Heart right ventricle (tissue), 16 donors: ENCODE measurements at regions not wholly inside any gene's neighbourhood (a gene's known extent, or its start where the extent isn't known, plus 50 kb on each side); places are given as distances from the start of the nearest gene placed in this dataset.
"Not testable (repeated sequence)": the region's sequence is repeated elsewhere in the genome, so short reads cannot be mapped to it uniquely, and the experiment has no call there.

Source experiments
- ATAC-seq, 8 donors: fragments of 200-7000 bp; cut with Tn5 transposase; one replicate each; pipeline ENCODE4 v1.9.1; 2020; ENCODE audit warnings: mild to moderate bottlenecking in 8 of 8, moderate library complexity in 8 of 8, moderate number of reproducible peaks in 1 of 8
- DNase-seq, 2 donors: peaks; one replicate each; pipeline ENCODE4 v3.0.0-alpha.2; 2020
- H3K27ac ChIP-seq, 10 donors: fragments of 200-600 bp; sonication (generic) in 2 of 10; one replicate each; pipeline versions ENCODE4 v1.5.0 to v1.8.0; 2020 to 2022; ENCODE audit warnings: mild to moderate bottlenecking in 3 of 10
- H3K27me3 ChIP-seq, 7 donors: fragments of 200-600 bp; one replicate each; pipeline ENCODE4 v1.8.0; 2021 to 2022; ENCODE audit warnings: mild to moderate bottlenecking in 2 of 7
- H3K36me3 ChIP-seq, 9 donors: fragments of 200-600 bp; sonication (generic) in 1 of 9; one replicate each; pipeline versions ENCODE4 v1.5.0 to v1.8.0; 2020 to 2022; ENCODE audit warnings: mild to moderate bottlenecking in 2 of 9
- H3K4me1 ChIP-seq, 9 donors: fragments of 200-600 bp; sonication (generic) in 1 of 9; one replicate each; pipeline versions ENCODE4 v1.5.0 to v1.8.0; 2020 to 2022; ENCODE audit warnings: mild to moderate bottlenecking in 4 of 9
- H3K4me3 ChIP-seq, 10 donors: fragments of 200-600 bp; sonication (generic) in 2 of 10; one replicate each; pipeline versions ENCODE4 v1.5.0 to v1.8.0; 2020 to 2022; ENCODE audit warnings: mild to moderate bottlenecking in 7 of 10, moderate library complexity in 2 of 10
- H3K9me3 ChIP-seq, 11 donors: fragments of 200-600 bp in 10 of 11; sonication (generic) in 2 of 11; one replicate each; pipeline versions ENCODE4 v1.5.0 to v1.8.0; 2013 to 2022; ENCODE audit warnings: mild to moderate bottlenecking in 2 of 11, control low read depth in 1 of 11, moderate library complexity in 1 of 11
- WGBS, 2 donors: extraction: QIAGEN DNeasy Blood & Tissue Kit; methylation state at CpG; one replicate each; pipeline ENCODE4 v1.1.7; 2013; ENCODE audit warnings: inconsistent platforms in 1 of 2; 5-methylcytosine and 5-hydroxymethylcytosine counted together
- intact Hi-C, 10 donors: fragments of 100-400 bp; cut with DNase I; formaldehyde crosslinking; loops; one replicate each; pipeline versions ENCODE4 v1.11.1 to v1.14.2; 2022
- TF ChIP-seq, protein P1 (sequence below), 9 donors: fragments of 200-600 bp; sonication (generic) in 2 of 9; IDR thresholded peaks; one replicate each; pipeline versions ENCODE4 v1.5.0 to v1.8.0; 2021 to 2022; ENCODE audit warnings: antibody characterized with exemption in 9 of 9, mild to moderate bottlenecking in 5 of 9, moderate library complexity in 1 of 9
- donor health status: Arrhythmogenic right ventricular cardiomyopathy.
- donor health status: ischemic (EF 13 %, LVEDD 7.1; RV severe dilation, severe dysfunction).
- donor health status: healthy with polysubstance abuse.
- donor health status: DM: no; HTN: yes; CAD: no.
- donor health status: DM: no; HTN: no; CAD: no.
- donor health status: ischemic (EF 25% LVEDD 6.9; RV normal size, moderate dysfunction).
- donor health status: ischemic (EF 25% LVEDD 5.7; RV mildly dilated, moderate dysfunction).
- donor health status: healthy.
- donor health status: DM: yes; HTN: yes; CAD: no.
- donor health status: Ischemic cardiomyopathy.
- donor health status: ischemic (EF 35%, LVEDD 5.7; RV mildly dilated, moderate dysfunction).
- donor health status: nonischemic (EF 11% LVEDD 7.7; RV severe dilation, severe dysfunction).
- donor health status: DM: yes; HTN: yes; CAD: no.
- donor health status: PGD.
- donor health status: ischemic (EF 29% LVEDD 5.4; RV normal size, mild dysfunction).
- donor health status: nonischemic (EF 23%, LVEDD 6.1; RV moderate dilation, normal function).

DNA sequence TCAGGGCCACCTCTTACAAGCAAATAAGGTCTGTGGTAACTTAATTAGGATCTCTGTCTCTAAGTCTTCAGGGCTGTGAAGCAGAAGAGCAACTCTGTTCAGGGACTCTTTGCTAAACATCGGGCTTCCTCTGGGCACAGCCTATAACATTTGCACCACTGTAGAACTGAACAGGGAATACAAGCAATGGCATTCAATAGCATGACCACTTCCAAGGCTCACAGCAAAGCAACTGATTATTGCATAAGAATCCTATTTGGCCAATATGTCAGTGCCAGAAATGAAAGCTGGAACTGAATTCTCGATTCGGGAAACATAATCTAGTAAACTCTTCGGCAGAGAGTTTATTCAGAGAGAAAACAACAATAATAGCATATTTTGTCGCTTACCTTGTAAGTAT is 92.2 kb upstream of the AMZ2 start:
- DNase-seq (no peak), ATAC-seq (no peak)
- TF ChIP-seq, protein P1, sequence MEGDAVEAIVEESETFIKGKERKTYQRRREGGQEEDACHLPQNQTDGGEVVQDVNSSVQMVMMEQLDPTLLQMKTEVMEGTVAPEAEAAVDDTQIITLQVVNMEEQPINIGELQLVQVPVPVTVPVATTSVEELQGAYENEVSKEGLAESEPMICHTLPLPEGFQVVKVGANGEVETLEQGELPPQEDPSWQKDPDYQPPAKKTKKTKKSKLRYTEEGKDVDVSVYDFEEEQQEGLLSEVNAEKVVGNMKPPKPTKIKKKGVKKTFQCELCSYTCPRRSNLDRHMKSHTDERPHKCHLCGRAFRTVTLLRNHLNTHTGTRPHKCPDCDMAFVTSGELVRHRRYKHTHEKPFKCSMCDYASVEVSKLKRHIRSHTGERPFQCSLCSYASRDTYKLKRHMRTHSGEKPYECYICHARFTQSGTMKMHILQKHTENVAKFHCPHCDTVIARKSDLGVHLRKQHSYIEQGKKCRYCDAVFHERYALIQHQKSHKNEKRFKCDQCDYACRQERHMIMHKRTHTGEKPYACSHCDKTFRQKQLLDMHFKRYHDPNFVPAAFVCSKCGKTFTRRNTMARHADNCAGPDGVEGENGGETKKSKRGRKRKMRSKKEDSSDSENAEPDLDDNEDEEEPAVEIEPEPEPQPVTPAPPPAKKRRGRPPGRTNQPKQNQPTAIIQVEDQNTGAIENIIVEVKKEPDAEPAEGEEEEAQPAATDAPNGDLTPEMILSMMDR (IDR thresholded peaks at IDR 0.05): no peak
- intact Hi-C loops: no loop called here
- Histone ChIP-seq H3K36me3 (no peaks in the 10 kb centered on the region), H3K27ac (no peak overlapping the region), H3K4me3 (no peak overlapping the region), H3K9me3 (no peaks in the 10 kb centered on the region), H3K27me3 (no peaks in the 10 kb centered on the region), H3K4me1 (peaks cover 0 to 3% (median 0%) of the 10 kb centered on the region in 9 donors)
- WGBS, 2 donors: 91 to 92% methylated on average over 5 of the region's 5 CpGs

DNA sequence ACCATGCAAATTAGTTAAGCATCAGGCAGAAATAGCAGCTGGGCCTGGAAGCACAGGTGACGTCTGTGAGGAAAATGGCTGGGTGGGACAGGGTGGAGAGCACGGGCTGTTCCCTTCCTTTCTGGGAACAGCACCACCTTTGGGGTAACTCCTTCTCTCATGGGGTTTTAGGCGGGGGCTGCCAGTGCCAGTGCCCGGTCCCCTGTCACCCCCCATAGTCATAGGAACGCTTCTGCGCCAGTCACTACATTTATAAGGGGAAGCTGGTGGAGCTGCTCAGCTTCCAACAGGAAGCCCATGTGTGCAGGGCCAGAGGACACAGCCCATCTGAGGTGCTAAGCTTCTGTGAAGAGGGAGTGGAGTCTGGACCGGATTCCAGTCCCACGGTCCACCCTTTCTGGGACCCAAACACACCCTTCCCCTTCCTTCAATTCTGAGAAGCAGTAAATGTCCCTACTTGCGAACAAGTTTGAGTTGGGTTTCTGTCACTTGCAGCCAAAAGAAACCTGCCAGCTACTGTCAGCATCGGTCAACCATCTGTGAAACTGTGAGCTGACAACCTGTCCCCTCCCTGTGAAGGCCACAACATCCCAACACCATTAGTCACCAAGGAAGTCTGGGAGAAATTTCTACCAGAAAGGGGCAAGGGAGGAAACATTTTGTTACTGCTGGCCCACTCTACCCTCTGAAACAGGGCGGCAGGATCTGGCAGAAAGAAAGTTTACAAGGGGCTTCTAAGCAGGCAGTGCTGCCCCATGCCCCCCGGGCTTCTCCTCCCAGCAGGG is 86.0 kb upstream of the AMZ2 start:
- Histone ChIP-seq H3K9me3 (no peaks in the 10 kb centered on the region), H3K27me3 (no peaks in the 10 kb centered on the region), H3K36me3 (no peaks in the 10 kb centered on the region), H3K27ac (peak overlapping the region in 9 of 10 donors; percentile 73 to 96 (median 86)), H3K4me3 (no peak overlapping the region), H3K4me1 (peaks cover 0 to 33% (median 3%) of the 10 kb centered on the region in 9 donors)
- intact Hi-C loops: loop anchor here in 1 of 10 donors (5.0 kb wide), 1 partner anchor 115 kb away; no protein-coding TSS in a partner anchor
- DNase-seq (peak; percentile 20 to 30), ATAC-seq (peak; percentile 71 to 94 (median 91))
- 65 to 66% methylated on average over 12 of the region's 12 CpGs for WGBS, 2 donors
- TF ChIP-seq, protein P1 (IDR thresholded peaks at IDR 0.05): no peak

DNA sequence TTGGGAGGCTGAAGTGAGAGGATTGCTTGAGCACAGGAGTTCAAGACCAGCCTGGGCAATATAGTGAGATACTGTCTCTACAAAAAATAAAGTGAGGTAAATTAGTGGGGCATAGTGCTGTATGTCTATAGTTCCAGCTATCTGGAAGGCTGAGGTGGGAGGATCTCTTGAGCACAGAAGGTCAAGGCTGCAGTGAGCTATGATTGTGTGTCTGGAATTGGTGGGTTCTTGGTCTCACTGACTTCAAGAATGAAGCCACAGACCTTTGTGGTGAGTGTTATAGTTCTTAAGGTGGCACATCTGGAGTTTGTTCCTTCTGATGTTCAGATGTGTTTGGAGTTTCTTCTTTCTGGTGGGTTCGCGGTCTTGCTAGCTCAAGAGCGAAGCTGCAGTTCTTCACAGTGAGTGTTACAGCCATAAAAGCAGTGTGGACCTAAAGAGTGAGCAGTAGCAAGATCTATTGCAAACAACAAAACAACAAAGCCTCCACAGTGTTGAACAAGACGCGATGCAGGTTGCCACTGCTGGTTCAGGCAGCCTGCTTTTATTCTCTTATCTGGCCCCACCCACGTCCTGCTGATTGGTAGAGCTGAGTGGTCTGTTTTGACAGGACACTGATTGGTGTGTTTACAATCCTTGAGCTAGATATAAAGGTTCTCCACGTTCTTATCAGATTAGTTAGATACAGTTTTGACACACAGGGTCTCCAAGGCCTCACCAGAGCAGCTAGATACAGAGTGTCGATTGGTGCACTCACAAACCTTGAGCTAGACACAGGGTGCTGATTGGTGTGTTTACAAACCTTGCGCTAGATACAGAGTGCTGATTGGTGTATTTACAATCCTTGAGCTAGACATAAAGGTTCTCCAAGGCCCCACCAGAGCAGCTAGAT is 79.3 kb upstream of the AMZ2 start:
- Histone ChIP-seq H3K4me1 (peaks cover 0 to 11% (median 0%) of the 10 kb centered on the region in 9 donors), H3K4me3 (peak overlapping the region in 2 of 10 donors; percentile 43 to 44)
- H3K36me3 ChIP-seq, H3K9me3 ChIP-seq, ATAC-seq, H3K27ac ChIP-seq, intact Hi-C loops, DNase-seq, H3K27me3 ChIP-seq: not testable (repeated sequence)
- 72 to 73% methylated on average over 9 of the region's 9 CpGs for WGBS, 2 donors

DNA sequence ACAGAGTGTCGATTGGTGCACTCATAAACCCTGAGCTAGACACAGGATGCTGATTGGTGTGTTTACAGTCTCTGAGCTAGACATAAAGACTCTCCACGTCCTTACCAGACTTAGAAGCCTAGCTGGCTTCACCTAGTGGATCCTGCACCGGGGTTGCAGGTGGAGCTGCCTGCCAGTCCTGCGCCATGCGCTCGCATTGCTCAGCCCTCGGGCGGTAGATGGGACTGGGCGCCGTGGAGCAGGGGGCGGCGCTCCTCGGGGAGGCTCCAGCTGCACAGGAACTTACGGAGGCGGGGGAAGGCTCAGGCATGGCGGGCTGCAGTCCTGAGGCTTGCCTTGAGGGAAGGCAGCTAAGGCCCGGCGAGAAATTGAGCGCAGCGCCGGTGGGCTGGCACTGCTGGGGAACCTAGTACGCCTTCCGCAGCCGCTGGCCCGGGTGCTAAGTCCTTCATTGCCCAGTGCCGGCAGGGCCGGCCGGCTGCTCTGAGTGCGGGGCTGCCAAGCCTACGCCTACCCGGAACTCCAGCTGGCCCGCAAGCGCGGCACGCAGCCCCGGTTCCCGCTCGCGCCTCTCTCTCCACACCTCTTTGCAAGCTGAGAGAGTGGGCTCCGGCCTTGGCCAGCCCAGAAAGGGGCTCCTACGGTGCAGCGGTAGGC is 78.5 kb upstream of the AMZ2 start:
- WGBS, 2 donors: 89 to 90% methylated on average over 42 of the region's 42 CpGs
- ATAC-seq, intact Hi-C loops, H3K36me3 ChIP-seq, DNase-seq, H3K27me3 ChIP-seq, H3K9me3 ChIP-seq: not testable (repeated sequence)
- peak overlapping the region in 3 of 10 donors; percentile 31 to 62 (median 53) for H3K27ac ChIP-seq
- peak overlapping the region in 6 of 10 donors; percentile 10 to 51 (median 39) for H3K4me3 ChIP-seq
- H3K4me1 ChIP-seq: peaks cover 0 to 11% (median 0%) of the 10 kb centered on the region in 9 donors

DNA sequence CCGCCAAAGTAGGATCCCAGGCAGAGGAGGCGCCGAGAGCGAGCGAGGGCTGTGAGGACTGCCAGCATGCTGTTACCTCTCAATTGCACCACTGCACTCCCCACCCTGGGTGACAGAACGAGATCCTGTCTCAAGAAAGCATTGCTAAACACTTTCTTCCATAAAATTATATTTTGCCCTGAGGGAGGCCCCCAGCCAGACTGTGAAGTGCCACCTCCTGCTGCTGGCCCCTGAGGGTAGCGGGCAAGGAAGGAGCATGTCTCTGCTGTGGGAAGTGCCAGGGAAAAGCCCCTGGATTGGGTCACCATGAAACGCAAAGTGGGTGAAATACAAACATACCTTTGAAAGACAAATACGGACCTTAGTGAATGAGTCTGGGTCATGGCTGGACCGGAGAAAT is 78.0 kb upstream of the AMZ2 start:
- Histone ChIP-seq H3K36me3 (no peaks in the 10 kb centered on the region), H3K4me3 (peak overlapping the region in 4 of 10 donors; percentile 35 to 51 (median 44)), H3K27ac (peak overlapping the region in 3 of 10 donors; percentile 31 to 62 (median 53)), H3K27me3 (no peaks in the 10 kb centered on the region), H3K4me1 (peaks cover 0 to 11% (median 0%) of the 10 kb centered on the region in 9 donors), H3K9me3 (no peaks in the 10 kb centered on the region)
- TF ChIP-seq, protein P1 (IDR thresholded peaks at IDR 0.05): no peak
- intact Hi-C loops: loop anchor here in 9 of 10 donors (5.0 to 10.0 kb wide), 5 partner anchors 37 to 595 kb away; no protein-coding TSS in a partner anchor
- ATAC-seq: no peak
- DNase-seq: no peak
- 90 to 94% methylated on average over 10 of the region's 10 CpGs for WGBS, 2 donors
